Omental fat pad (tissue), 3 donors: ENCODE measurements at regions not wholly inside any gene's neighbourhood (a gene's known extent, or its start where the extent isn't known, plus 50 kb on each side); places are given as distances from the start of the nearest gene placed in this dataset.

Experiments used
- ATAC-seq: fragments of 150-250 bp; one replicate; pipeline ENCODE4 v1.9.1; 2016; ENCODE audit warnings: mild to moderate bottlenecking, moderate library complexity; ENCODE audit not compliant: low FRiP score
- DNase-seq: peaks from one replicate; pipeline ENCODE4 v3.0.0-alpha.2; 2019; ENCODE audit warnings: low spot score
- CTCF ChIP-seq, 3 donors: fragments of 450-650 bp; IDR thresholded peaks; one replicate each; pipeline ENCODE4 v1.5.1; 2016 to 2017; ENCODE audit warnings: antibody characterized with exemption in 3 of 3, mild to moderate bottlenecking in 3 of 3, moderate library complexity in 2 of 3

GRCh38 chr15:62541250-62541649 is 376.2 kb upstream of the C2CD4B start:
- TF ChIP-seq CTCF (IDR thresholded peaks at IDR 0.05), result no peak
- ATAC-seq, result no peak
- DNase-seq, result no peak

GRCh38 chr15:62541846-62542245 is 376.8 kb upstream of the C2CD4B start:
- DNase-seq (no peak), ATAC-seq (no peak)
- no peak for TF ChIP-seq CTCF (IDR thresholded peaks at IDR 0.05)

- ATAC-seq (peak; percentile 27), DNase-seq (no peak)
- TF ChIP-seq CTCF (IDR thresholded peaks at IDR 0.05), result no peak
Measured at GRCh38 chr15:62544446-62544845, 379.4 kb upstream of the C2CD4B start.

- no peak for ATAC-seq
- DNase-seq, result no peak
- no peak for TF ChIP-seq CTCF (IDR thresholded peaks at IDR 0.05)
Measured at GRCh38 chr15:62545467-62546227, 380.6 kb upstream of the C2CD4B start.

- DNase-seq, result no peak
- no peak for ATAC-seq
- TF ChIP-seq CTCF (IDR thresholded peaks at IDR 0.05), result no peak
Measured at GRCh38 chr15:62546628-62547027, 381.5 kb upstream of the C2CD4B start.

GRCh38 chr15:62547584-62547983 is 382.5 kb upstream of the C2CD4B start:
- no peak for ATAC-seq
- TF ChIP-seq CTCF (IDR thresholded peaks at IDR 0.05), result no peak
- no peak for DNase-seq

GRCh38 chr15:62549345-62549970 is 384.4 kb upstream of the C2CD4B start:
- no peak for TF ChIP-seq CTCF (IDR thresholded peaks at IDR 0.05)
- no peak for DNase-seq
- ATAC-seq, result no peak
